OCI-LY1 (cell line): ENCODE measurements at regions not wholly inside any gene's neighbourhood (a gene's known extent, or its start where the extent isn't known, plus 50 kb on each side); places are given as distances from the start of the nearest gene placed in this dataset.

Experiments used
- H2AFZ ChIP-seq: fragments of 200-600 bp; sonication (generic), shearing (Covaris generic); 2 replicates; pipeline ENCODE4 v1.6.0; 2014; ENCODE audit warnings: antibody characterized with exemption, mild to moderate bottlenecking, low read length
- H3F3A ChIP-seq: fragments of 200-600 bp; sonication (generic), shearing (Covaris generic); 2 replicates; pipeline ENCODE4 v1.6.0; 2014; ENCODE audit warnings: mild to moderate bottlenecking, antibody characterized with exemption, low read length, moderate library complexity; ENCODE audit not compliant: insufficient read depth
- H3K27ac ChIP-seq: fragments of 200-600 bp; sonication (generic); 2 replicates; pipeline ENCODE4 v1.5.1; 2014; ENCODE audit warnings: low read length, mixed run types, mild to moderate bottlenecking, low read depth; ENCODE audit not compliant: poor library complexity, severe bottlenecking
- H3K27me3 ChIP-seq: fragments of 200-600 bp; sonication (generic); 2 replicates; pipeline ENCODE4 v1.6.0; 2014; ENCODE audit warnings: antibody characterized with exemption, mild to moderate bottlenecking, low read length, moderate library complexity; ENCODE audit not compliant: insufficient read depth
- H3K36me3 ChIP-seq: fragments of 200-600 bp; sonication (generic); 2 replicates; pipeline ENCODE4 v1.6.1; 2014; ENCODE audit warnings: mild to moderate bottlenecking, antibody characterized with exemption, low read length, moderate library complexity, mixed read lengths; ENCODE audit not compliant: insufficient read depth
- H3K4me1 ChIP-seq: fragments of 200-600 bp; sonication (generic); 2 replicates; pipeline ENCODE4 v1.5.1; 2014; ENCODE audit warnings: mild to moderate bottlenecking, low read length, moderate library complexity; ENCODE audit not compliant: insufficient read depth, severe bottlenecking
- H3K4me2 ChIP-seq: fragments of 200-600 bp; sonication (generic), shearing (Covaris generic); 2 replicates; pipeline ENCODE4 v1.6.1; 2014; ENCODE audit warnings: low read length
- H3K4me3 ChIP-seq: fragments of 200-600 bp; sonication (generic); 2 replicates; pipeline ENCODE4 v1.5.1; 2014; ENCODE audit warnings: low read length, low read depth, mild to moderate bottlenecking, mixed read lengths; ENCODE audit not compliant: poor library complexity, severe bottlenecking
- H3K79me2 ChIP-seq: fragments of 200-600 bp; shearing (Covaris generic); 2 replicates; pipeline ENCODE4 v1.6.1; 2016; ENCODE audit warnings: mixed run types, low read length, mixed read lengths; ENCODE audit not compliant: insufficient read depth
- H3K9ac ChIP-seq: fragments of 200-600 bp; sonication (generic), shearing (Covaris generic); 2 replicates; pipeline ENCODE4 v1.6.1; 2014; ENCODE audit warnings: mild to moderate bottlenecking, low read length, mixed read lengths
- H3K9me2 ChIP-seq: fragments of 200-600 bp; sonication (generic), shearing (Covaris generic); 2 replicates; pipeline ENCODE4 v1.6.1; 2014; ENCODE audit warnings: low read depth, mild to moderate bottlenecking, low read length, mixed read lengths
- H3K9me3 ChIP-seq: fragments of 200-600 bp; shearing (Covaris generic); 2 replicates; pipeline ENCODE4 v1.6.1; 2014; ENCODE audit warnings: low read length, mixed read lengths
- H4K20me1 ChIP-seq: fragments of 200-600 bp; sonication (generic), shearing (Covaris generic); 2 replicates; pipeline ENCODE4 v1.6.0; 2016; ENCODE audit warnings: mild to moderate bottlenecking, low read length; ENCODE audit not compliant: insufficient read depth
- EZH2 ChIP-seq: fragments of 200-600 bp; sonication (generic), shearing (Covaris generic); IDR thresholded peaks from 2 replicates; pipeline ENCODE4 v1.8.0; 2017; ENCODE audit warnings: borderline replicate concordance, mixed run types, mild to moderate bottlenecking, antibody characterized with exemption, low read length, moderate library complexity, mixed read lengths
- TF ChIP-seq, protein P1 (sequence below): fragments of 200-600 bp; sonication (generic), shearing (Covaris generic); IDR thresholded peaks from 2 replicates; pipeline ENCODE4 v1.5.1; 2017; ENCODE audit warnings: mild to moderate bottlenecking, antibody characterized with exemption, low read length, moderate library complexity, mixed read lengths

DNA sequence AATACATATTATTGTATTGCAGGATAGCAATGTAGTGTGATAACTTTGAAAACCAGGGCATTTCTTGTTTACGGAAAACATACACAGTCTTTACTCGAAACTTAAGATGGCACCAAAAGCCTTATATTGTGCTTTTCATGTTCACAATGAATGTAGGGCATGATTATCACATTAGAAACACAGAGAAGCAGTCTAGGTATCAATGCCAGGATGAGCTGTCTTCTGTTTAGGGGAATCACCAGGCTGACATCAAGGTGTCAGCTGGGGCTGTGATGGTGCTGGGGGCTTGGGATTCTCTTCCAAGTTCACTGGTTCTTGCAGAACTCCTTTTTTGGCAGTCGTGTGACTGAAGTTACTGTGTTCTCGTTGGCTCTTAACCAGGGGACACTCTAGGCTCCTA lies 1067.3 kb downstream of the FLRT2 start:
- H3K27ac ChIP-seq = no peak overlapping the region
- no peaks in the 10 kb centered on the region for H4K20me1 ChIP-seq
- H3K27me3 ChIP-seq = no peaks in the 10 kb centered on the region
- no peaks in the 10 kb centered on the region for H3K79me2 ChIP-seq
- H3K9me3 ChIP-seq = no peaks in the 10 kb centered on the region
- H3K9me2 ChIP-seq = no peaks in the 10 kb centered on the region
- no peak overlapping the region for H3K9ac ChIP-seq
- H3K4me3 ChIP-seq = no peak overlapping the region
- H3K4me2 ChIP-seq = no peak overlapping the region
- H3F3A ChIP-seq = no peaks in the 10 kb centered on the region
- no peaks in the 10 kb centered on the region for H3K36me3 ChIP-seq
- no peaks in the 10 kb centered on the region for H3K4me1 ChIP-seq
- H2AFZ ChIP-seq = no peak overlapping the region
- no peak for TF ChIP-seq EZH2
- TF ChIP-seq, protein P1, sequence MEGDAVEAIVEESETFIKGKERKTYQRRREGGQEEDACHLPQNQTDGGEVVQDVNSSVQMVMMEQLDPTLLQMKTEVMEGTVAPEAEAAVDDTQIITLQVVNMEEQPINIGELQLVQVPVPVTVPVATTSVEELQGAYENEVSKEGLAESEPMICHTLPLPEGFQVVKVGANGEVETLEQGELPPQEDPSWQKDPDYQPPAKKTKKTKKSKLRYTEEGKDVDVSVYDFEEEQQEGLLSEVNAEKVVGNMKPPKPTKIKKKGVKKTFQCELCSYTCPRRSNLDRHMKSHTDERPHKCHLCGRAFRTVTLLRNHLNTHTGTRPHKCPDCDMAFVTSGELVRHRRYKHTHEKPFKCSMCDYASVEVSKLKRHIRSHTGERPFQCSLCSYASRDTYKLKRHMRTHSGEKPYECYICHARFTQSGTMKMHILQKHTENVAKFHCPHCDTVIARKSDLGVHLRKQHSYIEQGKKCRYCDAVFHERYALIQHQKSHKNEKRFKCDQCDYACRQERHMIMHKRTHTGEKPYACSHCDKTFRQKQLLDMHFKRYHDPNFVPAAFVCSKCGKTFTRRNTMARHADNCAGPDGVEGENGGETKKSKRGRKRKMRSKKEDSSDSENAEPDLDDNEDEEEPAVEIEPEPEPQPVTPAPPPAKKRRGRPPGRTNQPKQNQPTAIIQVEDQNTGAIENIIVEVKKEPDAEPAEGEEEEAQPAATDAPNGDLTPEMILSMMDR = no peak

GRCh38 chr14:86596024-86596423 lies 1066.1 kb downstream of the FLRT2 start:
- Histone ChIP-seq H3K27ac (no peak overlapping the region), H3K4me2 (no peak overlapping the region)

DNA sequence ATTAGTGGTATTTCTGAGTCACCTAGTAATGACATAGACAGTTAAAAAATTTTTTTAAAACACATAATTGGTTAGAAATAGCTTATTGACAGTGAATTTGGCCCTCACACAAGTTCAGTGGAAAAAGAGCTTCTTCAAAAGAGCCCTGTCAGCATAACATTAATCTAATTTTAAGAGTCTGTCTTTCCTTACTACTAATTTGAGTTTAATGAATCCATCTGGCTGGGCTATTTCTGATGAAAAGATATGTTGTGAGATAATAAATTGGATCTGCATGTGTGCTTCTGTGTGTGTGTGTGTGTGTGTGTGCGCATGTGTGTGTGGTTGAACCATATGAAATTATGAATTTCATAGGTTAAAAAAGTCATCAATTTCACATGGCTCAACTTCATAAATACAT lies 1045.2 kb downstream of the FLRT2 start:
- Histone ChIP-seq H2AFZ (no peak overlapping the region), H3K9me2 (no peaks in the 10 kb centered on the region), H3F3A (no peaks in the 10 kb centered on the region), H3K9me3 (no peaks in the 10 kb centered on the region), H3K4me2 (no peak overlapping the region), H3K79me2 (no peaks in the 10 kb centered on the region), H4K20me1 (no peaks in the 10 kb centered on the region), H3K4me1 (no peaks in the 10 kb centered on the region), H3K27ac (no peak overlapping the region), H3K36me3 (no peaks in the 10 kb centered on the region), H3K27me3 (no peaks in the 10 kb centered on the region), H3K4me3 (no peak overlapping the region), H3K9ac (no peak overlapping the region)
- TF ChIP-seq, protein P1 = no peak
- TF ChIP-seq EZH2 = no peak

More at GRCh38 chr14:86596024-86596423, 1066.1 kb downstream of the FLRT2 start:
- no peaks in the 10 kb centered on the region for H3K27me3 ChIP-seq
- no peaks in the 10 kb centered on the region for H3F3A ChIP-seq
- H3K4me1 ChIP-seq = no peaks in the 10 kb centered on the region
- no peaks in the 10 kb centered on the region for H4K20me1 ChIP-seq
- no peak overlapping the region for H3K9ac ChIP-seq
- no peaks in the 10 kb centered on the region for H3K79me2 ChIP-seq
- no peaks in the 10 kb centered on the region for H3K9me2 ChIP-seq
- H2AFZ ChIP-seq = no peak overlapping the region
- H3K4me3 ChIP-seq = no peak overlapping the region
- no peak for TF ChIP-seq EZH2
- TF ChIP-seq, protein P1 = no peak
- H3K36me3 ChIP-seq = no peaks in the 10 kb centered on the region
- H3K9me3 ChIP-seq = no peaks in the 10 kb centered on the region
